Lung microvascular endothelial cell (primary cell): ENCODE measurements at regions not wholly inside any gene's neighbourhood (a gene's known extent, or its start where the extent isn't known, plus 50 kb on each side); places are given as distances from the start of the nearest gene placed in this dataset.

Experiments used
- DNase-seq, 2 donors: peaks; one replicate each; pipeline versions ENCODE4 v3.0.0 to v3.0.0-alpha.2; 2010; ENCODE audit warnings: low read depth in 2 of 2

GRCh38 chr12:3964439-3964838 lies 91.2 kb upstream of the PARP11 start:
- DNase-seq, result peak in 1 of 2 donors; percentile 3

GRCh38 chr12:3962631-3963483 lies 89.7 kb upstream of the PARP11 start:
- DNase-seq, result no peak

GRCh38 chr12:3961591-3961990 lies 88.4 kb upstream of the PARP11 start:
- no peak for DNase-seq

- DNase-seq, result no peak
Measured at GRCh38 chr12:3959799-3960560, 86.8 kb upstream of the PARP11 start.

- no peak for DNase-seq
Measured at GRCh38 chr12:3958534-3958933, 85.3 kb upstream of the PARP11 start.

- DNase-seq, result no peak
Measured at GRCh38 chr12:3951380-3952135, 78.4 kb upstream of the PARP11 start.

GRCh38 chr12:3950714-3951320 lies 77.6 kb upstream of the PARP11 start:
- no peak for DNase-seq

- DNase-seq, result no peak
Measured at GRCh38 chr12:3947781-3948180, 74.6 kb upstream of the PARP11 start.

- peak in 1 of 2 donors; percentile 21 for DNase-seq
Measured at GRCh38 chr12:3945671-3946070, 72.5 kb upstream of the PARP11 start.

- DNase-seq, result no peak
Measured at GRCh38 chr12:3944620-3945019, 71.4 kb upstream of the PARP11 start.

- DNase-seq, result no peak
Measured at GRCh38 chr12:3938042-3938544, 64.9 kb upstream of the PARP11 start.

- DNase-seq, result no peak
Measured at GRCh38 chr12:3935078-3935477, 61.9 kb upstream of the PARP11 start.

GRCh38 chr12:3933819-3934192 lies 60.6 kb upstream of the PARP11 start:
- no peak for DNase-seq

- no peak for DNase-seq
Measured at GRCh38 chr12:3933074-3933818, 60.0 kb upstream of the PARP11 start.

GRCh38 chr12:3931776-3932175 lies 58.6 kb upstream of the PARP11 start:
- DNase-seq, result no peak

GRCh38 chr12:3931206-3931605 lies 58.0 kb upstream of the PARP11 start:
- no peak for DNase-seq

GRCh38 chr12:3929875-3930615 lies 56.8 kb upstream of the PARP11 start:
- DNase-seq, result no peak

GRCh38 chr12:3928538-3929184 lies 55.5 kb upstream of the PARP11 start:
- DNase-seq, result peak in 1 of 2 donors; percentile 28

GRCh38 chr12:3925621-3926020 lies 52.4 kb upstream of the PARP11 start:
- no peak for DNase-seq

- no peak for DNase-seq
Measured at GRCh38 chr12:3924761-3925160, 51.6 kb upstream of the PARP11 start.
